ENCODE measurements at regions not wholly inside any gene's neighbourhood (a gene's known extent, or its start where the extent isn't known, plus 50 kb on each side); places are given as distances from the start of the nearest gene placed in this dataset.
"Not testable (repeated sequence)": the region's sequence is repeated elsewhere in the genome, so short reads cannot be mapped to it uniquely, and the experiment has no call there.

GRCh38 chr7:155377838-155378579 is 79.9 kb upstream of the EN2 start:
- no peak for DNase-seq

GRCh38 chr7:155378580-155378934 is 79.4 kb upstream of the EN2 start:
- DNase-seq = no peak

GRCh38 chr7:155378959-155379871 is 78.7 kb upstream of the EN2 start:
- no peak for DNase-seq

- peak; percentile 47 for DNase-seq
These were observed 77.6 kb upstream of the EN2 start for GRCh38 chr7:155380221-155380861.

- no peak for DNase-seq
These were observed 76.7 kb upstream of the EN2 start for GRCh38 chr7:155380976-155381851.

GRCh38 chr7:155381852-155382801 is 75.8 kb upstream of the EN2 start:
- DNase-seq = no peak

GRCh38 chr7:155382802-155383171 is 75.1 kb upstream of the EN2 start:
- no peak for DNase-seq

GRCh38 chr7:155383756-155384491 is 74.0 kb upstream of the EN2 start:
- DNase-seq = no peak

GRCh38 chr7:155384751-155385150 is 73.2 kb upstream of the EN2 start:
- DNase-seq = no peak

GRCh38 chr7:155385182-155385581 is 72.7 kb upstream of the EN2 start:
- not testable (repeated sequence) for DNase-seq

GRCh38 chr7:155386608-155387007 is 71.3 kb upstream of the EN2 start:
- DNase-seq = no peak

GRCh38 chr7:155387066-155387620 is 70.8 kb upstream of the EN2 start:
- DNase-seq = no peak

- no peak for DNase-seq
These were observed 69.4 kb upstream of the EN2 start for GRCh38 chr7:155388561-155388960.

GRCh38 chr7:155391414-155391813 is 66.5 kb upstream of the EN2 start:
- DNase-seq = no peak

GRCh38 chr7:155392726-155393570 is 65.0 kb upstream of the EN2 start:
- no peak for DNase-seq

GRCh38 chr7:155394413-155394812 is 63.5 kb upstream of the EN2 start:
- DNase-seq = no peak

- no peak for DNase-seq
These were observed 62.6 kb upstream of the EN2 start for GRCh38 chr7:155395176-155395797.

GRCh38 chr7:155396661-155397060 is 61.3 kb upstream of the EN2 start:
- DNase-seq = no peak

All from GDM1 (cell line).